LoVo (cell line): ENCODE measurements at regions not wholly inside any gene's neighbourhood (a gene's known extent, or its start where the extent isn't known, plus 50 kb on each side); places are given as distances from the start of the nearest gene placed in this dataset.

Source experiments
- DNase-seq: peaks from one replicate; pipeline ENCODE4 v3.0.0-alpha.2; 2016; ENCODE audit warnings: low spot score

DNA sequence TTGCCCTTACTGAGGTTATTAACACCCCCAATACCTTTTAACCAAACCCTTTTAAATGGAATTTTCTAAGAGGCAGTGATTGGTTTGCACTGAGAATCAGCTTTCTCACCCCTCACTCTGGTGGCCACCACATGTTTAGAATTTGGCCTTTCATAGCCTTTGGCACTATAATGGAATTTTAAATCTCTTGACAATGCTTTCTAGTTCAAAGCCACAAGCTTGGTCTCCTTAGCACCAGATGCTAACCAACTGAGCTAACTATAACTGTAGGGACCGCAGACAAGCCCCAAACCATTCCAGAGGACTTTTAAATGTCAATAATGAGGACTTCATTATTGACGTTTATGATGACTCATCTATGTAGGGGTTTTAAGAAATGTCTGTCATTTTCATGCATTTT is 238.7 kb upstream of the SNX7 start:
- no peak for DNase-seq

DNA sequence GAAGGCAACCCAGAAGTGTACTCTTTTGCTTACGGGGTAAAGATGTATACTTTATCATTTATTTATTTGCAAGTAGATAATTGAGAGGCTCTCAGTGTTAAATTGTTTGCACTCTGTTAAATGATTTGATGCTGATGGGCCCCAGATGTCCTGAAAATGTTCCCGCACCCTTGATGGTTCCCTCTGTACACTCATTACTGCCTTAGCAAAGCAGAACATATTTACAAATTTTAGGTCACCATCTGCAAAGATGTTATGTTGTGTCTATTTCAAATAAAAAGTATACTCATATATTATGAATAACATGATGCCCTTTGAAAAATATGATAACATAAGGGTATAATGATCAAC is 240.5 kb upstream of the SNX7 start:
- no peak for DNase-seq

- no peak for DNase-seq
Observed at GRCh38 chr1:98420376-98421084, 241.0 kb upstream of the SNX7 start.

DNA sequence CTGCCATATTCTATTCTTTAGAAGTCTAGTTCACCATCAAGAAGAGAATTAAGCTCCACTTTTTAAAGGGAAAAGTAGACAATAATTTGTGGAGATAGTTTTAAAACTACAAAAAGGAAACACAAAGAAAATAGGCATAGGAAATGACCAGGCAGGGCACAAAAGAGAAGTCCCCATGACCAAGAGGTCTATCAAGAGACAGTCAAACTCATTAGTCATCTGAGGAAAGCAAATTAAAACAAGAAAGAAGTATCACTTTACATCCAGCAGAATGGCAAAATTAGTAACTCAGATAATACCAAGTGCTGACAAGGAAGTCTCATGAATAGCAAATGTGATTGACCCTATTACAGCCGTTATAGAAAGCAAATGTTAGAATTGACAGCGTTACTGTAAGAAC is 243.7 kb upstream of the SNX7 start:
- no peak for DNase-seq

GRCh38 chr1:98410082-98410481 is 251.4 kb upstream of the SNX7 start:
- DNase-seq, result no peak

GRCh38 chr1:98406352-98407088 is 255.0 kb upstream of the SNX7 start:
- DNase-seq, result no peak

- no peak for DNase-seq
Observed at GRCh38 chr1:98405581-98406074, 255.9 kb upstream of the SNX7 start.

DNA sequence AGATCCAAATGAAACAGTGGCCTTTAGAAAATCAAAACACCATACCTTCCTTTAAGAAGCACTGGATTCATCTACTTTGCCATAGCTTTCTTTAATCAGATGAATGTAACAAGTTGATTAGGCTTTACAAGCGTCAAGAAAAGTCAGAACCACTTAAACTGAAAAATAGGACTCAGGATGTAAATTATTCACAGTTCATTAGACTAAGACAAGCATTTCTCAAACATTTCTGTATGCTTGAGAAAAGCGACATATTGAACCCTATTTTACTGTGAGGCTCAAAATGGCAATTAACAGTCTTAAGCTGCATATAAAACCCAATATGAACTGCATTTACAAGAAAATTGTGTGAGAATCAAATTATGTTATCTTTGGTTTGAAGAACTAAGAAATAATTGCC is 256.7 kb upstream of the SNX7 start:
- no peak for DNase-seq

GRCh38 chr1:98403963-98404480 is 257.5 kb upstream of the SNX7 start:
- DNase-seq, result no peak

DNA sequence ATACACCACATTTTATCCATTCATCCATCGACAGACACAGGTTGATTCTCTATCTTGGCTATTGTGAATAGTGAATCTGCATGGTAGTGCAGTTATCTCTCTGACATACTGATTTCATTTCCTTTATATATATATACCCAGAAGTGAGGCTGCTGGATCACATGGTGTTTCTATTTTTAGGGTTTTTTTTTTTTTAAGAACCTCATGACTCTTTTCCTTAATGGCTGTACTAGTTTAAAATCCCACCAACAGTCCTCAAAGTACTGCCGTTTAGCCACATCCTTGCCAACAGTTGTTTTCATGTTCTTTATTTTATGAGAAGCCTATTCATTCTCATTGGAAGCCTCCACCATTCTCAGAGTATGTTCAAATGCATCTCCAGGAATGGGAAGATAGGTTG is 258.7 kb upstream of the SNX7 start:
- DNase-seq, result no peak

DNA sequence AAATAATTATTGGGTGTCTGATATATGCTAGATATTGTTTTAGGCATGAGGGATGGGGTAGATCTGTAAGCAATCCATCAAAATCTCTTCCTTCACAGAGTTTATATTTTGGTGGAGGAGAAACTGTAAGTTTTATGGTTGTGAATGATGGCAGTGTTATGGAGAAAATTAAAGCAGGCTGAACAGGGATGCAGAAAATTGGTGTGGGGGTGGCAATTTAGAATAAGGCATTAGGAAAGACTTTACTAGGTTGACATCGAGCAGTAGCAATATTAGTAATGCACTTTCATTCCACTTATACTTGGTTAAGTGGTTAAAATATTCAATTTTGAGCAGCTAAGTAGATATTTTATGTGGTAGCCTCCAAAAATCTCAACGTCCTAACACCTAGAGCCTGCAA is 261.1 kb upstream of the SNX7 start:
- no peak for DNase-seq

DNA sequence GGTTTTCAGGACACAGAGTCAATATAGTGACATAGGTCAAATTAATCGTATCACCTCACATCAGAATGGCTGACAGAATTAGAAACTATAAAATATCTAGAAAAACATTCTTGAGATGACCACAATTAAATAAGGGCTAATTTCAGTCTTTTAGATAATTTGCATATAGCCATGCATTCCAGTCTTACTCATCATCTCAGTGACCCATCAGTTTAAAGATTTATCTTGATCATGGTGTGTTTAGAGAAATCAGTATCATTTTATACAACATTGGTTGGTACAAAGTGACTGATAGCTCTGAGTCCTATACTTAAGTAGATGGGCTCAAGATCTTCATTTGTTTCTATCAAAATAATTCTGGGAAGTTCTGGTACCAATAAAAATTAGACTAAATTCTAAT is 262.3 kb upstream of the SNX7 start:
- no peak for DNase-seq

DNA sequence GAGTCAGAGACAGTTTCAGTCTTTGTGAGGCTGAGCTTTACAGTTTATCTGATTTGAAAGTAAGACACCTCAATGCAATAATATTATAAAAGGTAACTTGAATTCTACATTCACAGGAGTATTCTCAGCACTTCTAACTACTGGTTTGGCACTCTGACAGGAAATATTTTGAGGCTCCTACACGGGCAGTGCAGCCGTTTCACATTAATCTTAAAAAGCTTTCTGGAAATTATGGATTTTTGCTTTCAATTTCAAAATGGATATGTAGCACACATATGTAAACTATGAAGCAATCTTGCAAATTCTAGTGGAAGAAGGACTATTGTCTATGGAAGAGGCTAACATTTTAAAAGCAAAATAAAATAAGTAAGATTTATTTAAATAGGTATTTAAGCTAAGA is 262.9 kb upstream of the SNX7 start:
- DNase-seq, result no peak

- DNase-seq, result no peak
Observed at GRCh38 chr1:98398092-98398491, 263.4 kb upstream of the SNX7 start.

- no peak for DNase-seq
Observed at GRCh38 chr1:98393719-98394118, 267.8 kb upstream of the SNX7 start.

GRCh38 chr1:98391175-98391574 is 270.3 kb upstream of the SNX7 start:
- no peak for DNase-seq

- DNase-seq, result no peak
Observed at GRCh38 chr1:98389809-98390208, 271.7 kb upstream of the SNX7 start.

- no peak for DNase-seq
Observed at GRCh38 chr1:98388441-98388840, 273.1 kb upstream of the SNX7 start.

GRCh38 chr1:98387701-98388100 is 273.8 kb upstream of the SNX7 start:
- DNase-seq, result no peak

DNA sequence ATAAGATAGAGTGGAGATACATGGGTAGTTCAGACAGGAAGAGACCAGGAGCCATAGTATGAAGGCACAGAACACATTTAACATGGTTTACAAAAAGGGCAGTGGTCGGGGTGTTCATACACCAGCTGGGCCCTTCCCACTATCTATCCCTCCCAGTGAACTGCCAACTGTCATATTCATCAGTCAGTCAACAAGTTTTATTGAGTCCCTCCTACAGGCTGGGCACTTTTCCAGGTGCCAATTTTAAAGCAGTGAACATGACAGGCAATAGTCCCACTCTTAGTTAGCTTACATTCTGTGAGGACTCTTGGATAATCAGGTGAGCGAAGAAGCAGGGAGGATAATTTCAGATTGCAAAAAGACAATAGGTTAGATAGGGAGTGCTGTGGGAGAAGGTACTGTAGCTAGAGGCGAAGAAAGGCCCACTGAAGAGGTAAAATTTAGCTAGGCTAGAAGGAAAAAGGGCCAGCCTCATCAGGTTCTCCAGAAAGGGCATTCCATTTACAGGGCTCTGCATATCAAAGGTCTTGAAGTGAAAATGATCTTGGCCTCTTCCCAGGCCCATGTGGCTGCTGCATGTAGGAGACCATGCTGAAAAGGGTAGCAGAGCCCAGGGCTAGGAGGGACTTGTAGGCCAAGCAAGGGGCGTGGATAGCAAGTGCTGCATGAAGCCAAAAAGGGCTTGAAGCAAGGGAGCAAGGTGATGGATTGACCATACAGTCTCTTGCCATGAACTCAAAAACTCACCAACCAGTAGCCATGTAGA is 274.7 kb upstream of the SNX7 start:
- DNase-seq, result no peak

DNA sequence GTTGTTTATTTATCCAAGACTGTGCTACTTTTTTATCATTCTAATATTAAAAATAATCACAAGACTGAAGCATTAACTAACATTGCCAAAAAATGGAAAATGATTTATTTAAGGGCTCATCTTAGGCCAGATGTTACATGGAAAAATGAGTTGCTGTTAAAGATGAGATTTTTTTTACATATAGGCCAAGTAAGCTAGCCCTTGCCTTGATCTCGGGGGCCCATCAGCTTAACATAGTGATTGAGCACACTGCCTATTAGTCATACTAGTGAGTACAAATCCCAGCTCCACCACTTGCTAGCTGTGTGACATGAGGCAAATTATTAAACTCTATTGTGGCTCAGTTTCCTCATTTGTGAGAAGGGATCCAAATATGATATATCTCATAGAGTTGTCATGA is 275.9 kb upstream of the SNX7 start:
- no peak for DNase-seq

DNA sequence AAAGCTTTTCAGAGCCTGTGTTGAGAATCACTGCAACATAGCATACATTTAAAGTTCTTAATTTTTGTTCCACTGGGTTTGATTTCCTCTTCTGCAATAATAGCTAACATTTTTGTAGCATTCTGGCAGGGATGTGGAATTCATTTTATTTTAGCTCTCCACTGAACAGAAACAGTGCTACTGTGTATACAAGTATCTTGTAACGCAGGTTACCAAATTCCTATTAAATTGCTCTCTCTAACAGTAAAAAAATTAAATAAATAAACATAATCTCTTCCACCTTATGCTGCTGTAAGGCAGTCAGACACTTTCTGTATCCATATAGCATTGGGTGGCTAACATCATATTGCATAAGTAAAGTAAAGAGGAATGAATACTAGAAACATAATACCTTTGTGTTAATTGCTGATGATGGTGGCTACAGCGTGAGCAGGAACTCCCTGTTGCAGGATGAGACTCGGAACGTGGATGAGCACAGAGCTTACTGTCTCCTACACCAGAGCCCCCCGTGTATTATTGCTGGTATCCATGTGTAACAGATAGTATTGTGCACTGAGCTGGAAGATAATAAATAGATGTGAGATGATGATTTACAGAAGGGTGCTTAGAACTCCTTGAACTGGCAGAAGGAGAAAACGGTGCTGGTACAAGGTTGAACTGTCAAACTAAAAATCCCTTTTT is 276.9 kb upstream of the SNX7 start:
- DNase-seq, result no peak
